ENCODE measurements at regions not wholly inside any gene's neighbourhood (a gene's known extent, or its start where the extent isn't known, plus 50 kb on each side); places are given as distances from the start of the nearest gene placed in this dataset.

DNA sequence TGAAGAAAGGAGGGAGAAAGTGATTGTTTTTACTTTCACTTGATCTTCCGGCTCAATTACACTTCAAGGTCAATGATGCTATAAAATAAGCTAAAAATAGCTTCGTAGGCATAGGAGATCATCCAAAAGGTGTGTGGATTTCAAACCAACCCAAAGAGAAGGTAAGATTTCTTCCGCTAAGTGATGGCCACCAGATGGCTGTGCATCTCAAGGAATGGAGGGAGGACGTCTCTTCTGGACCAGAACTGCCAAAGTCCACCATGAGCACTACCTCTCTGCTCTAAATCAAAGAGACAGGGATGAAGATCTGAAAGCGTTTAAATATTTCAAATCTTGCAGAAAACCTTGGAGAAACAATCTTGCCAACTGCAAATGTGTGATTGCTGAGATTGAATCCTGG lies 199.1 kb upstream of the ZPLD1 start:
- TF ChIP-seq, protein P1, sequence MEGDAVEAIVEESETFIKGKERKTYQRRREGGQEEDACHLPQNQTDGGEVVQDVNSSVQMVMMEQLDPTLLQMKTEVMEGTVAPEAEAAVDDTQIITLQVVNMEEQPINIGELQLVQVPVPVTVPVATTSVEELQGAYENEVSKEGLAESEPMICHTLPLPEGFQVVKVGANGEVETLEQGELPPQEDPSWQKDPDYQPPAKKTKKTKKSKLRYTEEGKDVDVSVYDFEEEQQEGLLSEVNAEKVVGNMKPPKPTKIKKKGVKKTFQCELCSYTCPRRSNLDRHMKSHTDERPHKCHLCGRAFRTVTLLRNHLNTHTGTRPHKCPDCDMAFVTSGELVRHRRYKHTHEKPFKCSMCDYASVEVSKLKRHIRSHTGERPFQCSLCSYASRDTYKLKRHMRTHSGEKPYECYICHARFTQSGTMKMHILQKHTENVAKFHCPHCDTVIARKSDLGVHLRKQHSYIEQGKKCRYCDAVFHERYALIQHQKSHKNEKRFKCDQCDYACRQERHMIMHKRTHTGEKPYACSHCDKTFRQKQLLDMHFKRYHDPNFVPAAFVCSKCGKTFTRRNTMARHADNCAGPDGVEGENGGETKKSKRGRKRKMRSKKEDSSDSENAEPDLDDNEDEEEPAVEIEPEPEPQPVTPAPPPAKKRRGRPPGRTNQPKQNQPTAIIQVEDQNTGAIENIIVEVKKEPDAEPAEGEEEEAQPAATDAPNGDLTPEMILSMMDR (conservative IDR thresholded peaks at IDR 0.05; ENCODE audit: low read length), result peak; percentile 63
- TF ChIP-seq EZH2phosphoT487 (IDR thresholded peaks at IDR 0.05; ENCODE audit: borderline replicate concordance, low read depth, low read length), result no peak
